Adrenal gland (tissue), 5 donors: ENCODE measurements at regions not wholly inside any gene's neighbourhood (a gene's known extent, or its start where the extent isn't known, plus 50 kb on each side); places are given as distances from the start of the nearest gene placed in this dataset.

Experiments used
- CTCF ChIP-seq, 6 experiments: fragments of 450-650 bp in 4 of 6; fragments of 200-600 bp in 2 of 6; sonication (generic) in 1 of 6; IDR thresholded peaks; 1 replicate in 5 of 6; 2 replicates in 1 of 6; pipeline versions ENCODE4 v1.5.1 to v1.8.0; 2016 to 2021; ENCODE audit warnings: antibody characterized with exemption in 6 of 6, mild to moderate bottlenecking in 2 of 6, moderate library complexity in 1 of 6
- POLR2A ChIP-seq, 2 donors: fragments of 450-650 bp; IDR thresholded peaks; one replicate each; pipeline ENCODE4 v1.6.1; 2017; ENCODE audit warnings: antibody characterized with exemption in 2 of 2, mild to moderate bottlenecking in 2 of 2, moderate library complexity in 1 of 2
- donor health status: DM: no; HTN: no; CAD: no.

GRCh38 chr16:86979984-86980553 lies 337.1 kb downstream of the C16orf95 start:
- no peak for TF ChIP-seq POLR2A (IDR thresholded peaks at IDR 0.05)
- no peak for TF ChIP-seq CTCF (IDR thresholded peaks at IDR 0.05)
